ENCODE measurements at regions not wholly inside any gene's neighbourhood (a gene's known extent, or its start where the extent isn't known, plus 50 kb on each side); places are given as distances from the start of the nearest gene placed in this dataset.

DNA sequence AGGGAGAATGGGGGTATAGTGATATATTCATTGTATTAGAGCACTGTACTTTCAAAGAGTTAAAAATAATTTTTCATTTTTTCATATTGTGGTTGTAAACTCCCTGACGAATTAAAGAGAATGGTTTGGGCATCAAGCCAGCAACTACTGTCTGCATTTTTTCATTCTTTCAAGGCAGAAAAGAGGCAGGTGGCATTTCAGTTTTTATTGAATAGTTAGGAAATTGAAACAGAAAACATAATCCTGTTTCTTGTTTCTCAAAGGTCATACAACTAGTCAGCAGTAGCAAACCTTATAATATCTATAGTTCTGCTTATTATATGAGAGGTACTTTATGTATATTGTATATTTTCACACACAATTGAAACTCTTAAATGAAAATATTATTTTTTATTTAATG lies 303.9 kb upstream of the KCND2 start:
- TF ChIP-seq POLR2A (IDR thresholded peaks at IDR 0.05) (no peak), POLR2AphosphoS5 (IDR thresholded peaks at IDR 0.05) (no peak), EP300 (IDR thresholded peaks at IDR 0.05) (no peak)
- TF ChIP-seq, protein P1, sequence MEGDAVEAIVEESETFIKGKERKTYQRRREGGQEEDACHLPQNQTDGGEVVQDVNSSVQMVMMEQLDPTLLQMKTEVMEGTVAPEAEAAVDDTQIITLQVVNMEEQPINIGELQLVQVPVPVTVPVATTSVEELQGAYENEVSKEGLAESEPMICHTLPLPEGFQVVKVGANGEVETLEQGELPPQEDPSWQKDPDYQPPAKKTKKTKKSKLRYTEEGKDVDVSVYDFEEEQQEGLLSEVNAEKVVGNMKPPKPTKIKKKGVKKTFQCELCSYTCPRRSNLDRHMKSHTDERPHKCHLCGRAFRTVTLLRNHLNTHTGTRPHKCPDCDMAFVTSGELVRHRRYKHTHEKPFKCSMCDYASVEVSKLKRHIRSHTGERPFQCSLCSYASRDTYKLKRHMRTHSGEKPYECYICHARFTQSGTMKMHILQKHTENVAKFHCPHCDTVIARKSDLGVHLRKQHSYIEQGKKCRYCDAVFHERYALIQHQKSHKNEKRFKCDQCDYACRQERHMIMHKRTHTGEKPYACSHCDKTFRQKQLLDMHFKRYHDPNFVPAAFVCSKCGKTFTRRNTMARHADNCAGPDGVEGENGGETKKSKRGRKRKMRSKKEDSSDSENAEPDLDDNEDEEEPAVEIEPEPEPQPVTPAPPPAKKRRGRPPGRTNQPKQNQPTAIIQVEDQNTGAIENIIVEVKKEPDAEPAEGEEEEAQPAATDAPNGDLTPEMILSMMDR (IDR thresholded peaks at IDR 0.05), result no peak
